Bronchial epithelial cell (primary cell): ENCODE measurements at regions not wholly inside any gene's neighbourhood (a gene's known extent, or its start where the extent isn't known, plus 50 kb on each side); places are given as distances from the start of the nearest gene placed in this dataset.

ENCODE experiments used
- DNase-seq: peaks from one replicate; pipeline ENCODE4 v3.0.0-alpha.2; 2010; ENCODE audit warnings: low read depth
- FAIRE-seq: peaks from 2 replicates; lab custom pipeline; 2011; peaks lifted over from hg19 to GRCh38; lab: Jason Lieb, UNC
- H3K27me3 ChIP-seq: 2 replicates; pipeline ENCODE4 v1.5.1; 2011; ENCODE audit warnings: low read length; ENCODE audit not compliant: control insufficient read depth, insufficient read depth
- H3K36me3 ChIP-seq: 2 replicates; pipeline ENCODE4 v1.5.1; 2011; ENCODE audit warnings: low read length; ENCODE audit not compliant: control insufficient read depth, insufficient read depth
- H3K4me3 ChIP-seq: 2 replicates; pipeline ENCODE4 v1.5.1; 2011; ENCODE audit warnings: mild to moderate bottlenecking, low read depth, low read length, control low read depth
- CTCF ChIP-seq: IDR thresholded peaks from 2 replicates; pipeline ENCODE4 v1.5.1; 2011; ENCODE audit warnings: mild to moderate bottlenecking, moderate library complexity, low read length, control low read depth, inconsistent platforms; ENCODE audit not compliant: insufficient read depth, severe bottlenecking

- FAIRE-seq (peak; percentile 64), DNase-seq (no peak)
- no peaks in the 10 kb centered on the region for H3K36me3 ChIP-seq
- H3K4me3 ChIP-seq: no peak overlapping the region
- H3K27me3 ChIP-seq: no peaks in the 10 kb centered on the region
- TF ChIP-seq CTCF: no peak
Observed at GRCh38 chr2:220240641-220241040, 613.2 kb downstream of the SLC4A3 start.

GRCh38 chr2:220241423-220241822 lies 614.0 kb downstream of the SLC4A3 start:
- no peaks in the 10 kb centered on the region for H3K27me3 ChIP-seq
- no peak for FAIRE-seq
- no peak for TF ChIP-seq CTCF

GRCh38 chr2:220243571-220243970 lies 616.1 kb downstream of the SLC4A3 start:
- H3K36me3 ChIP-seq: no peaks in the 10 kb centered on the region
- H3K4me3 ChIP-seq: no peak overlapping the region
- H3K27me3 ChIP-seq: no peaks in the 10 kb centered on the region
- no peak for DNase-seq
- no peak for FAIRE-seq
- TF ChIP-seq CTCF: no peak

More at GRCh38 chr2:220241423-220241822, 614.0 kb downstream of the SLC4A3 start:
- Histone ChIP-seq H3K4me3 (no peak overlapping the region), H3K36me3 (no peaks in the 10 kb centered on the region)
- no peak for DNase-seq

- no peak overlapping the region for H3K4me3 ChIP-seq
- no peaks in the 10 kb centered on the region for H3K36me3 ChIP-seq
- no peak for DNase-seq
- no peaks in the 10 kb centered on the region for H3K27me3 ChIP-seq
- no peak for FAIRE-seq
- TF ChIP-seq CTCF: no peak
Observed at GRCh38 chr2:220246386-220246785, 619.0 kb downstream of the SLC4A3 start.

GRCh38 chr2:220247588-220248350 lies 620.3 kb downstream of the SLC4A3 start:
- Histone ChIP-seq H3K4me3 (no peak overlapping the region), H3K36me3 (no peaks in the 10 kb centered on the region), H3K27me3 (no peaks in the 10 kb centered on the region)
- no peak for FAIRE-seq
- DNase-seq: no peak
- TF ChIP-seq CTCF: no peak

- H3K36me3 ChIP-seq: no peaks in the 10 kb centered on the region
- no peak for TF ChIP-seq CTCF
- peak; percentile 89 for FAIRE-seq
- DNase-seq: no peak
- no peak overlapping the region for H3K4me3 ChIP-seq
- no peaks in the 10 kb centered on the region for H3K27me3 ChIP-seq
Observed at GRCh38 chr2:220259662-220260061, 632.2 kb downstream of the SLC4A3 start.
